ENCODE measurements at regions not wholly inside any gene's neighbourhood (a gene's known extent, or its start where the extent isn't known, plus 50 kb on each side); places are given as distances from the start of the nearest gene placed in this dataset.

- Histone ChIP-seq H3K4me1 (ENCODE audit: control insufficient read depth, low read length) (no peaks in the 10 kb centered on the region), H3K79me2 (ENCODE audit: control insufficient read depth, low read length) (no peaks in the 10 kb centered on the region), H3K27ac (ENCODE audit: low read depth, low read length) (no peak overlapping the region), H3K27me3 (ENCODE audit: control insufficient read depth, low read length) (no peaks in the 10 kb centered on the region), H3K9me2 (replicated peaks; ENCODE audit: control insufficient read depth, low read length) (no peaks in the 10 kb centered on the region; the same call in 1 of the 2 replicates), H3K36me3 (ENCODE audit: control insufficient read depth, low read length) (no peaks in the 10 kb centered on the region), H3K9me3 (ENCODE audit: control insufficient read depth, insufficient read depth, low read length) (no peaks in the 10 kb centered on the region; the same call in 1 of the 2 replicates), H3K4me3 (ENCODE audit: low read length) (no peak overlapping the region), H4K20me1 (ENCODE audit: control insufficient read depth, insufficient read depth, low read depth, low read length) (no peaks in the 10 kb centered on the region), H3F3A (ENCODE audit: control insufficient read depth, insufficient read depth) (no peaks in the 10 kb centered on the region), H3K4me2 (ENCODE audit: low read length) (no peak overlapping the region)
- TF ChIP-seq, protein P1, sequence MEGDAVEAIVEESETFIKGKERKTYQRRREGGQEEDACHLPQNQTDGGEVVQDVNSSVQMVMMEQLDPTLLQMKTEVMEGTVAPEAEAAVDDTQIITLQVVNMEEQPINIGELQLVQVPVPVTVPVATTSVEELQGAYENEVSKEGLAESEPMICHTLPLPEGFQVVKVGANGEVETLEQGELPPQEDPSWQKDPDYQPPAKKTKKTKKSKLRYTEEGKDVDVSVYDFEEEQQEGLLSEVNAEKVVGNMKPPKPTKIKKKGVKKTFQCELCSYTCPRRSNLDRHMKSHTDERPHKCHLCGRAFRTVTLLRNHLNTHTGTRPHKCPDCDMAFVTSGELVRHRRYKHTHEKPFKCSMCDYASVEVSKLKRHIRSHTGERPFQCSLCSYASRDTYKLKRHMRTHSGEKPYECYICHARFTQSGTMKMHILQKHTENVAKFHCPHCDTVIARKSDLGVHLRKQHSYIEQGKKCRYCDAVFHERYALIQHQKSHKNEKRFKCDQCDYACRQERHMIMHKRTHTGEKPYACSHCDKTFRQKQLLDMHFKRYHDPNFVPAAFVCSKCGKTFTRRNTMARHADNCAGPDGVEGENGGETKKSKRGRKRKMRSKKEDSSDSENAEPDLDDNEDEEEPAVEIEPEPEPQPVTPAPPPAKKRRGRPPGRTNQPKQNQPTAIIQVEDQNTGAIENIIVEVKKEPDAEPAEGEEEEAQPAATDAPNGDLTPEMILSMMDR (IDR thresholded peaks at IDR 0.05; ENCODE audit: low read depth, low read length, poor library complexity, severe bottlenecking): no peak
- TF ChIP-seq EZH2phosphoT487 (IDR thresholded peaks at IDR 0.05; ENCODE audit: borderline replicate concordance, low read length): no peak
Measured at GRCh38 chr12:22938323-22938722, 313.4 kb downstream of the ETNK1 start.

DNA sequence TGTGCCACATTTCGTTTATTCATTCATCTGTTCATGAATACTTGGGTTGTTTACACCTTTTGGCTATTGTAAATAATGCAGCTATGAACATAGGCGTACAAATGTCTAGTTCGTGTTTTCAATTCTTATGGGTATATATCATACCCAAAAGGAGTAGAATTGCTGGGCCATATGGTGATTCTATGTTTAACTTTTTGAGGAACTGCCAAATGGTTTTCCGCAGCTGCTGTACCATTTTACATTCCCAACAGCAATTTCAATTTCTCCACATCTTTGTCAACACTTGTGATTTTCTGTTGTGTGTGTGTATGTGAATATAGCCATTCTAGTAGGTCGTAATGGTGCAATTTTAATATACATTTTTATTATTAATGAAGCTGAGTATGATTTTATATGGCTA, 326.2 kb downstream of the ETNK1 start:
- no peaks in the 10 kb centered on the region for H3K79me2 ChIP-seq (ENCODE audit: control insufficient read depth, low read length)
- H3K4me3 ChIP-seq (ENCODE audit: low read length): no peak overlapping the region
- H3K4me2 ChIP-seq (ENCODE audit: low read length): no peak overlapping the region
- H3K27me3 ChIP-seq (ENCODE audit: control insufficient read depth, low read length): no peaks in the 10 kb centered on the region
- no peaks in the 10 kb centered on the region for H3F3A ChIP-seq (ENCODE audit: control insufficient read depth, insufficient read depth)
- TF ChIP-seq, protein P1 (IDR thresholded peaks at IDR 0.05; ENCODE audit: low read depth, low read length, poor library complexity, severe bottlenecking): no peak
- TF ChIP-seq EZH2phosphoT487 (IDR thresholded peaks at IDR 0.05; ENCODE audit: borderline replicate concordance, low read length): no peak
- H3K4me1 ChIP-seq (ENCODE audit: control insufficient read depth, low read length): no peaks in the 10 kb centered on the region
- H3K9me3 ChIP-seq (ENCODE audit: control insufficient read depth, insufficient read depth, low read length): peaks cover 9% of the 10 kb centered on the region
- H3K36me3 ChIP-seq (ENCODE audit: control insufficient read depth, low read length): no peaks in the 10 kb centered on the region
- H3K9me2 ChIP-seq (replicated peaks; ENCODE audit: control insufficient read depth, low read length): no peaks in the 10 kb centered on the region
- no peaks in the 10 kb centered on the region for H4K20me1 ChIP-seq (ENCODE audit: control insufficient read depth, insufficient read depth, low read depth, low read length)
- no peak overlapping the region for H3K27ac ChIP-seq (ENCODE audit: low read depth, low read length)

DNA sequence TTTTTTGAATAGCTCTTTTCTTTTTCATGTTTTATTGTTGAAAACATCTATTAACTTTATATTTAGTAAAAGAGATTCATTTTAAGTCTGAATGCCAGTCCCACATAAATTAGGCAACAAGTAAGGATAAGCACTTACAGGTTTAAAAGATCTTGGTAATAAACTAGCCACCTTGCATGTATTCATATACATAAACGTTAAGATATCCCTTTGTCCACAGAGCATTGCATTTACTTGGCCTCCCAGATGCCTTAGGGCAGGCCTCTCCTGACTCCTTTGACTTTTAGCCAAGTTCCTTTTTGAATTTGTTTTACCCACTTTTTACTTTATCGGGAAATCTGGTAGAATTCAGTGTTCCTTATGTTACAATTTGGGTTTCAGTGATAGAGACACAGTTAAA, 331.7 kb downstream of the ETNK1 start:
- Histone ChIP-seq H4K20me1 (ENCODE audit: control insufficient read depth, insufficient read depth, low read depth, low read length) (no peaks in the 10 kb centered on the region), H3K4me1 (ENCODE audit: control insufficient read depth, low read length) (no peaks in the 10 kb centered on the region), H3K4me2 (ENCODE audit: low read length) (no peak overlapping the region), H3K9me2 (replicated peaks; ENCODE audit: control insufficient read depth, low read length) (no peaks in the 10 kb centered on the region), H3K9me3 (ENCODE audit: control insufficient read depth, insufficient read depth, low read length) (peaks cover 9% of the 10 kb centered on the region), H3K27me3 (ENCODE audit: control insufficient read depth, low read length) (no peaks in the 10 kb centered on the region), H3K36me3 (ENCODE audit: control insufficient read depth, low read length) (no peaks in the 10 kb centered on the region), H3F3A (ENCODE audit: control insufficient read depth, insufficient read depth) (no peaks in the 10 kb centered on the region), H3K79me2 (ENCODE audit: control insufficient read depth, low read length) (no peaks in the 10 kb centered on the region), H3K4me3 (ENCODE audit: low read length) (no peak overlapping the region), H3K27ac (ENCODE audit: low read depth, low read length) (no peak overlapping the region)
- TF ChIP-seq EZH2phosphoT487 (IDR thresholded peaks at IDR 0.05; ENCODE audit: borderline replicate concordance, low read length): no peak
- TF ChIP-seq, protein P1 (IDR thresholded peaks at IDR 0.05; ENCODE audit: low read depth, low read length, poor library complexity, severe bottlenecking): no peak

GRCh38 chr12:22967171-22967570, 342.2 kb downstream of the ETNK1 start:
- H3K4me1 ChIP-seq (ENCODE audit: control insufficient read depth, low read length): no peaks in the 10 kb centered on the region
- H3K27ac ChIP-seq (ENCODE audit: low read depth, low read length): no peak overlapping the region
- H3K4me2 ChIP-seq (ENCODE audit: low read length): no peak overlapping the region
- no peak for TF ChIP-seq EZH2phosphoT487 (IDR thresholded peaks at IDR 0.05; ENCODE audit: borderline replicate concordance, low read length)
- TF ChIP-seq, protein P1 (IDR thresholded peaks at IDR 0.05; ENCODE audit: low read depth, low read length, poor library complexity, severe bottlenecking): no peak
- H3K79me2 ChIP-seq (ENCODE audit: control insufficient read depth, low read length): no peaks in the 10 kb centered on the region
- no peaks in the 10 kb centered on the region for H3F3A ChIP-seq (ENCODE audit: control insufficient read depth, insufficient read depth)
- no peaks in the 10 kb centered on the region for H4K20me1 ChIP-seq (ENCODE audit: control insufficient read depth, insufficient read depth, low read depth, low read length)
- no peaks in the 10 kb centered on the region for H3K9me2 ChIP-seq (replicated peaks; ENCODE audit: control insufficient read depth, low read length)
- no peaks in the 10 kb centered on the region for H3K9me3 ChIP-seq (ENCODE audit: control insufficient read depth, insufficient read depth, low read length)
- H3K36me3 ChIP-seq (ENCODE audit: control insufficient read depth, low read length): no peaks in the 10 kb centered on the region
- H3K4me3 ChIP-seq (ENCODE audit: low read length): no peak overlapping the region
- H3K27me3 ChIP-seq (ENCODE audit: control insufficient read depth, low read length): no peaks in the 10 kb centered on the region
